C4-2B (cell line): ENCODE measurements at regions not wholly inside any gene's neighbourhood (a gene's known extent, or its start where the extent isn't known, plus 50 kb on each side); places are given as distances from the start of the nearest gene placed in this dataset.

Experiments used
- CTCF ChIP-seq: fragments of 450-650 bp; conservative IDR thresholded peaks from 2 replicates; pipeline ENCODE4 v1.5.1; 2017; ENCODE audit warnings: mild to moderate bottlenecking
- ZFX ChIP-seq: fragments of 450-650 bp; IDR thresholded peaks from 2 replicates; pipeline ENCODE4 v1.6.1; 2017

GRCh38 chr16:11407047-11407982 lies 62.1 kb downstream of the RMI2 start:
- peak; percentile 76 for TF ChIP-seq CTCF
- no peak for TF ChIP-seq ZFX
